Transverse colon (tissue), 3 donors: ENCODE measurements at regions not wholly inside any gene's neighbourhood (a gene's known extent, or its start where the extent isn't known, plus 50 kb on each side); places are given as distances from the start of the nearest gene placed in this dataset.

Source experiments
- CTCF ChIP-seq, 5 experiments: fragments of 200-600 bp in 3 of 5; fragments of 450-650 bp in 2 of 5; sonication (generic) in 3 of 5; IDR thresholded peaks; 1 replicate in 2 of 5; 2 replicates in 3 of 5; pipeline ENCODE4 v1.5.1; 2016 to 2017; ENCODE audit warnings: antibody characterized with exemption in 5 of 5, inconsistent platforms in 3 of 5, mild to moderate bottlenecking in 2 of 5, moderate library complexity in 1 of 5
- EP300 ChIP-seq: sonication (generic); formaldehyde crosslinking; IDR thresholded peaks from one replicate; pipeline ENCODE4 v1.6.1; 2017; ENCODE audit warnings: antibody characterized with exemption, low read depth

DNA sequence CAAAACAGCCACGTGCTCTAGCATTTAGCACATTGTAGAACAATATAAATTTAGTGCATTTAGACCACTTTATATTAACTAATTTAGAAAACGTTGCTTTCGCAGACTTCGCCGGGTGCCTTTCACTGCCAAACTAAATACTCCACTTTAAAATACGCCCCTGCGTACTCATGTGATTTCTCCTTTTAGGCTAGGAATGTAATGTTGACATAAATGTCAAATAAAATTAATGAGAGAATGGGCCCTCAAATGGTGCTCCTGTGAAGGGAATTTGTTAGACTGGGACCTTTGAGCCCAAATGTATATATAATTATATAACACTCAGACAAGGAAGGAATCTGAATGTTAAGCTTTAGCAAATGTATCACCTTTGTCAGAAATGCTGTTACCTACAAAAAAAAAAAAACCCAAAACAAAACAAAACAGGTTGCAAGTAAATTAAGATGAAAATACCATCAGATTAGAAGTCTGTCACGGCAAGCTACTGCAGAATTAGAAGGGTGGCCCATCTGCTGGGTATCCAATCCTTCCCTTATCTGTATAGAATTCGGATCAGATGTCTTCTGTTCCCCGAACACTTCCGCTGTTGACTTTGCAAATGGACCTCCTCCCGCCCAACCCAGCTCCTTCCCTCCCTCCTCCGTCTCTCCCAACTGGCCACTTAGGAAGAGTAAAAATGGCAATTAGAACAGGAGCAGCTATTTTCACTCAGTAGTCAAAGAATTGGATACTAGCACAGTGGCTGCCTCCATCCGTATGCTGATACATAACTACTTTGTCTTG, 159.3 kb upstream of the FOXN3 start:
- no peak for TF ChIP-seq CTCF (IDR thresholded peaks at IDR 0.05)
- TF ChIP-seq EP300 = no peak
